ENCODE measurements at regions not wholly inside any gene's neighbourhood (a gene's known extent, or its start where the extent isn't known, plus 50 kb on each side); places are given as distances from the start of the nearest gene placed in this dataset.

DNA sequence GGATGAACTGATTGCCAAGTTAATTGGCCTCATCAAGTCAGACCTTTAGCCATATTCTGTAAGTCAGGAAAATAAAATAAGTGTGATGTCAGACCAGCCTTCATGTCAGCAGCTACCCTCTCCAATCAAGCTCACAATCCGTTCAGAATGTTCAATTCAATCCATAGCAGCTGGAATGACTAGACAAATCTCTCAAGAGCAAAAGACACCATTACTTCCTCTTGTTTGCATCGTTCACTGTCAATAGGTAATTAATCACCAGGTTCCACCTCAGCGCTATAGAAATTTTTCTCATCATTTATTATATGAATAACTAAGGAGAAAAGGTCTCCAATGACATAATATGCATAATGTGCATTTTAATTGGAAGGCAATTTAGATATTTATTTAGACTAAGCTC is 321.0 kb upstream of the GRIA3 start:
- TF ChIP-seq, protein P1, sequence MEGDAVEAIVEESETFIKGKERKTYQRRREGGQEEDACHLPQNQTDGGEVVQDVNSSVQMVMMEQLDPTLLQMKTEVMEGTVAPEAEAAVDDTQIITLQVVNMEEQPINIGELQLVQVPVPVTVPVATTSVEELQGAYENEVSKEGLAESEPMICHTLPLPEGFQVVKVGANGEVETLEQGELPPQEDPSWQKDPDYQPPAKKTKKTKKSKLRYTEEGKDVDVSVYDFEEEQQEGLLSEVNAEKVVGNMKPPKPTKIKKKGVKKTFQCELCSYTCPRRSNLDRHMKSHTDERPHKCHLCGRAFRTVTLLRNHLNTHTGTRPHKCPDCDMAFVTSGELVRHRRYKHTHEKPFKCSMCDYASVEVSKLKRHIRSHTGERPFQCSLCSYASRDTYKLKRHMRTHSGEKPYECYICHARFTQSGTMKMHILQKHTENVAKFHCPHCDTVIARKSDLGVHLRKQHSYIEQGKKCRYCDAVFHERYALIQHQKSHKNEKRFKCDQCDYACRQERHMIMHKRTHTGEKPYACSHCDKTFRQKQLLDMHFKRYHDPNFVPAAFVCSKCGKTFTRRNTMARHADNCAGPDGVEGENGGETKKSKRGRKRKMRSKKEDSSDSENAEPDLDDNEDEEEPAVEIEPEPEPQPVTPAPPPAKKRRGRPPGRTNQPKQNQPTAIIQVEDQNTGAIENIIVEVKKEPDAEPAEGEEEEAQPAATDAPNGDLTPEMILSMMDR (IDR thresholded peaks at IDR 0.05), result no peak
- TF ChIP-seq POLR2A (IDR thresholded peaks at IDR 0.05), result no peak
